Tibial nerve (tissue), 4 donors: ENCODE measurements at regions not wholly inside any gene's neighbourhood (a gene's known extent, or its start where the extent isn't known, plus 50 kb on each side); places are given as distances from the start of the nearest gene placed in this dataset.

Experiments
- CTCF ChIP-seq, 5 experiments: fragments of 200-600 bp in 3 of 5; fragments of 450-650 bp in 2 of 5; sonication (generic) in 3 of 5; IDR thresholded peaks; one replicate each; pipeline ENCODE4 v1.5.1; 2016 to 2019; ENCODE audit warnings: antibody characterized with exemption in 5 of 5, mild to moderate bottlenecking in 3 of 5, moderate library complexity in 2 of 5
- EP300 ChIP-seq, 2 donors: sonication (generic); formaldehyde crosslinking; IDR thresholded peaks; one replicate each; pipeline ENCODE4 v1.6.1; 2017; ENCODE audit warnings: antibody characterized with exemption in 2 of 2, mild to moderate bottlenecking in 1 of 2
- POLR2A ChIP-seq, 2 donors: fragments of 450-650 bp; IDR thresholded peaks; one replicate each; pipeline ENCODE4 v1.6.1; 2017; ENCODE audit warnings: antibody characterized with exemption in 2 of 2, mild to moderate bottlenecking in 2 of 2, moderate library complexity in 2 of 2

GRCh38 chr10:4590807-4591206, 235.2 kb upstream of the AKR1E2 start:
- TF ChIP-seq CTCF (IDR thresholded peaks at IDR 0.05) (no peak), POLR2A (IDR thresholded peaks at IDR 0.05) (no peak), EP300 (IDR thresholded peaks at IDR 0.05) (no peak)
